HG02798 (cell line): ENCODE measurements at regions not wholly inside any gene's neighbourhood (a gene's known extent, or its start where the extent isn't known, plus 50 kb on each side); places are given as distances from the start of the nearest gene placed in this dataset.
"Not testable (repeated sequence)": the region's sequence is repeated elsewhere in the genome, so short reads cannot be mapped to it uniquely, and the experiment has no call there.

ENCODE experiments used
- ATAC-seq: cut with Tn5 transposase; IDR thresholded peaks from one replicate; pipeline ENCODE4 v1.9.1; 2021; ENCODE audit warnings: mild to moderate bottlenecking; ENCODE audit not compliant: unreplicated experiment, poor library complexity

DNA sequence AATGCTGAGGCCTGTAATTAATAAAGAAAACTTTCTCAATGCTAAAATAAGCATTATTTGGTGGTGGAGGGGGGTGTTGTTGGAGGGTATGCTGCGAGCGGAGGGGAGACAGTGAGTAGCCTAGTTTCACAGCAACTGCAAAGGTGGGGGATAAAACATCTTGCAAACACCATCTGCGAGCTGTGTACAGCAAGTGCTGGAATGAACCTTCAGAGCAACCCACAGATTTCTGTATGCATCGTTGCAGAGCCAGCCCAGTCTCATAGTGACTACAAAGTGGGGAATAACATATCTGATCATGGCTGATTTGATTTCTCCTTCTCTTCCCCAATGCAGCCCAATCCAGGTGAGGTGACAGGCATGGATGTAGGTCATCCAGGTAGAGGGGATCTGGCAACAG lies 80.7 kb upstream of the COG2 start:
- no peak for ATAC-seq

DNA sequence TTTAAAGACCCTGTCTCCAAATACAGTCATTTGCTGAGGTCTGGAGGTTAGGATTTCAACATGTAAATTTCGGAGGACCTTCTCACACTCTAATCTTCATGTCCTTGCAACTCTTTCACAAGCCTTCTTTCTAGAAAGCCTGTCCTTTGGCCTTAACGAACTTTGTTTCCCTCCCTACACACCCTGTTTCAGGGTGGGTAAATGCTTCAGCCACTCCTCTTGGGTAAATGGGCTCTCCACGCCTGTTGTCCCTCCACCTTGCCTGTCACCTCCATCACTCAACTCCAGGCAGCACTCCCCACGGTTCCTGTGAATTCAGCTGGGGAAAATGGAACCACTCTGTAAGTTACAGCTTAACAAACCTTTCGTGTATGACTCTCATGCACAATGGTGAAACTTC lies 84.0 kb upstream of the COG2 start:
- no peak for ATAC-seq

- no peak for ATAC-seq
Observed at GRCh38 chr1:230556453-230556852, 85.8 kb upstream of the COG2 start.

DNA sequence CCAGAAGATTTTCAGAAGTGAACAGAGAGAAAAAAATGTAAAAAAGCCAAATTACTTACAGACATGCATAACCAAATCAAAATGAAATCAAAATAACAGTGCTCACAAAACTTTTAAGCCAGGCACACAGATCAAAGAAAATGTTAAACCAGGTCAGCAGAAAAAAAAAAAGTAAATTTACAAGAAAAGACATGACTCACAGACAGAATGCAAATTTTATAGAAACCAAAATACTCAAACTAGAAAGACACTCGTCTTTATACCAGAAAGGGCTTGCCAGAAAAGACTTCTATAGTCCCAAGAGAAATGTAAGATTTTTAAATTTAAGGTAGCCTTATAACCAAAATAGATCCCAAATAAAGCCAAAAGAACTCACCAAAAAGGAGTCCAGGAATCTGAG lies 86.5 kb upstream of the COG2 start:
- ATAC-seq: no peak

DNA sequence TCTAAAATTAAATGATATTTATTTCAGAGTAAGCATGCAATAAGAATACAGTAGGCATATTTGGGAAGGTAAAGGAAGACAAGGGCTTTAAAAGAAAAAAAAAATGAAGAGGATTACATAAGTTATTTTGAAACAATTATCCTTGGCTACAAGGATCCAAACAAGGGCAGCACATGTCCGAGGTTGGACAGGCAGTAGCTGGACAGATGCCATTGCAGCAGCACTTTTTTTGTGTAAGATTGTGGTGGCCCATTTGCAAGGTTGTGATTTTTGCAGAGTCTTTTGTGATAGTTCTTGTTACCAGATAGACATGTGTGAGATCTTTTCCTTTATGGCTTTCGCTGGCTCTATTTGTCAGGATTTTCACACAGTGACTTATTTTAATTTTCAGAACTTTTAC lies 89.4 kb upstream of the COG2 start:
- ATAC-seq: no peak

GRCh38 chr1:230550945-230551344 lies 91.3 kb upstream of the COG2 start:
- not testable (repeated sequence) for ATAC-seq

DNA sequence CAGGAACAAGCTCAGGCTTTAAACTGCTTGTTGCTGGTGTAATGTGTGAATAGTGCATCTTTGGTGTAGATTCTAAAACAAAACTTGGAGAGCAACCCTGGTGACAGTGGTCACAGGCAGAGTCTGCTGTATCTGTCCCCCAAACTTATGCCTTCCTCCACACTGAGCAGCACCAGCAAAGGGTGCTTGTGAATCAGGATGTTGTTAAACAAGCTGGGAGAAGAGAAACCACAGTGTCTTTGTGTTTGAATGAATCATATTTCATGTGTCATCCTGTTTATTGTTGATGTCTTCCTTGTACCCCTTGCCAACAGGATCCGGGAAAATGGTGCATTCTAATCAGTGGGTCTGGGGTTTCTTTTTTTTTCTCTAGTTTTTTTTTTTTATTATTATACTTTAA lies 91.9 kb upstream of the COG2 start:
- ATAC-seq: no peak

- ATAC-seq: no peak
Observed at GRCh38 chr1:230549625-230550024, 92.7 kb upstream of the COG2 start.

GRCh38 chr1:230548997-230549396 lies 93.3 kb upstream of the COG2 start:
- no peak for ATAC-seq

DNA sequence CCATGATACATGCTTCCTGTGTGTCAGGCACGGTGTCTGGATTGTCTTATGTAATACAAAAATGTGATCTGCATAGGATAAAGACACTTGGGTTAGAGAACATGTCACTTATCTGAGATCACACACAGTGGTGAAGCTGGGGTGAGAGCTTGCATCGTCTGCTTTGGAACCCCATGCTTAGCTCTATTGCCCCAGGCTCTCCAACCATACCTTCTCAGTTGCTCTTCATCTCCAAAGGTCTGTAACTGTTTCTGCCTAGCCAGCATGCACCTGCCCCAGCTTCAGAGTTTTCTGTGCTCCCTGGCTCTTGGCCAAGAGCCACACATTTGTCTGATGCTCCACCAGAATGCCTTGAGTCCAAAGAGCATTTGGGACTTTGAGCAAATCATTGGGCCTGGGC lies 93.9 kb upstream of the COG2 start:
- ATAC-seq: no peak

- no peak for ATAC-seq
Observed at GRCh38 chr1:230545181-230545580, 97.1 kb upstream of the COG2 start.

DNA sequence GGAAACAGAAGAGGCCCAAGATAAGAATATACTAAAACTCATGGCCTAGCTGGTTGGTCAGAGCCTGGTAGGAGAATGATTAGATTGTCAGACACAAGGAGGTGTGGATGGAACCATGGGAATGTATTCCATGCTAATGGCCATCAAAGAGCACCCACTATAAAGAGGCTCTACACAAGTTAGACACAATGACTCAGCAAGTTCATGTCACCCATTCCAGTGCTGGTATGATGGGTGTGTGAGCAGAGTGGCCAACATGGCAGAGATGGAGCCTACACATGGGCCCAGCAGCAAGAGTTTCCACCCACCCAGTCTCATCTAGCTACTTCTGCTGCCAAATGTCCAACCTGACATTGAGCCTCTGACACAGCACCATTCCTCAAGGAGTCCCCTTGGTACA lies 97.5 kb upstream of the COG2 start:
- ATAC-seq: no peak

DNA sequence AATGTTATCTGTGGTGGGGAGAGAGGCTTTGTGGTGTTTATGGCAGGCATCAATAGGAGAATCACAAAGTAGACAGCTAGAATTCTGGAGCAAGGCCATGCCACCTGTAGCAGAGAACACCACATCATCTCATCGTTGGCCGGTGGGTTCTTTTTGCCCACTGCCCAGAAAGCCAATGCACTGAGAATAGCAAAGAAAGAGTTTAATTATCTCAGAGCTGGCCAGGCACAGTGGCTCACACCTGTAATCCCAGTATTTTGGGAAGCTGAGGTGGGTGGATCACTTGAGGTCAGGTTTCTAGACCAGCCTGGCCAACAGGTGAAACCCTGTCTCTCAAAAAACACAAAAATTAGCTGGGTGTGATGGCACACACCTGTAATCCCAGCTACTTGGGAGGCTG lies 99.2 kb upstream of the COG2 start:
- no peak for ATAC-seq

DNA sequence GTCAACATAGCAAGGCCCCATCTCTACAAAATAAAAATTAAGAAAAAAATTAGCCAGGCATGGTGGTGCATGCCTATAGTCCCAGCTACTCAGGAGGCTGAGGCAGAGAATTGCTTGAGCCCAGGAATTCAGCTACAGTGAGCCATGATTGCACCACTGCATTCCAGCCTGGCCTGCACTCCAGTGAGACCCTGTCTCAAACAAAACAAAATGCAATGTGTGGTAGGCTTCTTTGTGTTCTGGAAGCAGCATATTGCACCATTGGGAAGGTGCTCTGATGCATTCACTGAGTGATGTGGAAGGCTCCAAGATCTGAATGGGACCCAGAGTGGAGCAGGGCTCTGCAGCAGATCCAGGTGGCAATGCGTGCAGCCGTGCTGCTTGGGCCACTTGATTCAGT lies 99.6 kb upstream of the COG2 start:
- no peak for ATAC-seq

GRCh38 chr1:230542054-230542453 lies 100.2 kb upstream of the COG2 start:
- no peak for ATAC-seq

DNA sequence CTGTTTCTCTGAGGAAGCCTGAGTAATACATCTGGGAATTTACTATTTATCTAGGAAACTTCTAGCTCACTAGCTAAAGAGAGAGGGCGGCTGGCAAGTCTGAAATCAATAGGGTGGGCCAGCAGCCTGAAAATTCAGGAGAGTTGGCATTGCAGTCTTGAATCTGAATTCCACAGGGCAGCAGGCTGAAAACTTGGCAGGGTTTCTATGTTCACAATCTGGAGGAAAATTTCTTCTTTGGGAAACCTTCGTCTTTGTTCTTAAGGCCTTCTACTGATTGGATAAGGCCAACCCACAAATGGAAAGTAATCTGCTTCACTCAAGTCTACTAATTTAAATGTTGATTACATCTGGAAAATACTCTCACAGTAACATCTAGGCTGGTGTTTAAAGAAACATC lies 101.0 kb upstream of the COG2 start:
- ATAC-seq: no peak

GRCh38 chr1:230540421-230541155 lies 101.7 kb upstream of the COG2 start:
- no peak for ATAC-seq

- no peak for ATAC-seq
Observed at GRCh38 chr1:230537456-230537855, 104.8 kb upstream of the COG2 start.

DNA sequence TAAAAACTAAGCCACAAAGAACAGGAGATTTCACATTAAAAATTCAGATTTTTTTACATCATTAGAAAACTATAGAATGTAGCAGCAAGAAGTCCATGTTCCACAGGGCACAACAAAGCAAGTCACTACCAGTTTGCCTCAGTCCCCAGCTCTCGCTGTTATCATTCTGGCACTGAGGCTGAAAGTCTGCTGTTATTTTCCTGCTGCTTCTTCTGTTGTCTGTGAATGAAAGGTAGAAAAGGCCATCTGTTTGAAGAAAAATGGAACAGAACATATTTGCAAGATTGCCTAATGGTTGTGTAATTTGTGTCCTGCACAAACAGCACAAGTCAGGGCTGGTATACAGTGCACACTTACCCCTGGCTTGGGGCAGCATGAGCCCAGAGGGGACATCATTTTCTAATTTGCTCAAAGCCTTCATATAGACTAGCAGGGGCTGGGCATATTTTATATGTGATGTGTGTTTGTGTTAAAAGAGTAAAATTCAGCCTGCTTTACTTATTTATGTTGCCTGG lies 105.6 kb upstream of the COG2 start:
- no peak for ATAC-seq

- ATAC-seq: no peak
Observed at GRCh38 chr1:230534224-230534623, 108.1 kb upstream of the COG2 start.

DNA sequence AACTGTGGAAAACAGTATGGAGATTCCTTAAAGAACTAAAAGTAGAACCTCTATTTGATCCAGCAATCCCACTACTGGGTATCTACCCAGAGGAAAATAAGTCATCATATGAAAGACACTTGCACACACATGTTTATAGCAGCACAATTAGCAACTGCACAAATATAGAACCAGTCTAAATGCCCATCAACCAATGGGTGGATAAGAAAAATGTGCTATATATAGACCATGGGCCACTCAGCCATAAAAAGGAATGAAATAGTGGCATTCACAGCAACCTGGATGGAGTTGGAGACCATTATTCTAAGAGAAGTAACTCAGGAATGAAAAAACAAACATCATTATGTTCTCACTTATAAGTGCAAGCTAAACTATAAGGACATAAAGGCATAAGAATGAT lies 105.0 kb upstream of the PGBD5 start:
- ATAC-seq: no peak

- ATAC-seq: no peak
Observed at GRCh38 chr1:230519246-230519645, 93.1 kb upstream of the PGBD5 start.

DNA sequence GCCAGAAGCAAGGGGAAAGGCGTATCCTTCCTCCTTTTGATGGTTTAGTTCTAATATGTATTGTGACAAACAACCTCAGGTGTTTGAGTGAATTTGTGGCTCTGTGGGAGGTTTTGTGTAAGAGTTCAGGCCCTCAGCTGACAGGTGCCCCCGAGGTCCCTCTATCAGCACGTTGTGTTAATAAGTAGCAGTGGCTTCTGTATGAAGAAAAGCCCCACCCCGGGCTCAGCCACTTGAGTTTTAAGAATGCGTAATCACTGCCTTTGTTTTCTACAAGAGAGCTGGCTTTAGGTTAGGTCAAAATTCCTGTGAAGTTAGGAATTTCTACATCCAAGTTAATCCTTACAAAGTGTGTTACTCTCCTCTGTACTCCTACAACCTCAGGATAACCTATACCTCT lies 92.4 kb upstream of the PGBD5 start:
- ATAC-seq: no peak
